NCI-H2029 (cell line): ENCODE measurements at regions not wholly inside any gene's neighbourhood (a gene's known extent, or its start where the extent isn't known, plus 50 kb on each side); places are given as distances from the start of the nearest gene placed in this dataset.

Experiments
- DNase-seq: peaks from one replicate; lab custom pipeline; 2025; lab: John Stamatoyannopoulos, UW

DNA sequence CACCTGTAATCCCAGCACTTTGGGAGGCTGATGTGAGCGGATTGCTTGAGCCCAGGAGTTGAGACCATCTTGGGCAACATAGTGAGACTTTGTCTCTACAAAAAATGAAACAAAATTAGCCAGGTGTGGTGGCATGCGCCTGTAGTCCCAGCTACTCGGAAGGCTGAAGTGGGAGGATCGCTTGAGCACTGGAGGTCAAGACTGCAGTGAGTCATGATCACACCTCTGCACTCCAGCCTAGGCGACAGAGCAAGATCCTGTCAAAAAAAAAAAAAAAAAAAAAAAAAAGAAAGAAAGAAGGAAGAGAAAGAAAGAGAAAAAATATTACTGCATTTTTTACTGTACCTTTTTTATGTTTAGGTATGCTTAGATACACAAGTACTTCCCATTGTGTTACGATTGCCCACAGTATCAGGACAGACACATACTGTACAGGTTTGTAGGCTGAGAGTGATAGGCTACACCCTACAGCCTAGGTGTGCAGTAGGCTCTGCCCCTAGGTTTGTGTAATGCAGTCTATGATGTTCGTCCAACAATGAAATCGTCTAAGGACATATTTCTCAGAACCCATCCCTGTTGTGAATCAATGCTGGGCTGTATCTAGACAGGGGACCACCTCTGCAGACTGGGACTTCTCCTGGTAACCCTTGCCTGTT lies 160.4 kb upstream of the PWP1 start:
- no peak for DNase-seq

DNA sequence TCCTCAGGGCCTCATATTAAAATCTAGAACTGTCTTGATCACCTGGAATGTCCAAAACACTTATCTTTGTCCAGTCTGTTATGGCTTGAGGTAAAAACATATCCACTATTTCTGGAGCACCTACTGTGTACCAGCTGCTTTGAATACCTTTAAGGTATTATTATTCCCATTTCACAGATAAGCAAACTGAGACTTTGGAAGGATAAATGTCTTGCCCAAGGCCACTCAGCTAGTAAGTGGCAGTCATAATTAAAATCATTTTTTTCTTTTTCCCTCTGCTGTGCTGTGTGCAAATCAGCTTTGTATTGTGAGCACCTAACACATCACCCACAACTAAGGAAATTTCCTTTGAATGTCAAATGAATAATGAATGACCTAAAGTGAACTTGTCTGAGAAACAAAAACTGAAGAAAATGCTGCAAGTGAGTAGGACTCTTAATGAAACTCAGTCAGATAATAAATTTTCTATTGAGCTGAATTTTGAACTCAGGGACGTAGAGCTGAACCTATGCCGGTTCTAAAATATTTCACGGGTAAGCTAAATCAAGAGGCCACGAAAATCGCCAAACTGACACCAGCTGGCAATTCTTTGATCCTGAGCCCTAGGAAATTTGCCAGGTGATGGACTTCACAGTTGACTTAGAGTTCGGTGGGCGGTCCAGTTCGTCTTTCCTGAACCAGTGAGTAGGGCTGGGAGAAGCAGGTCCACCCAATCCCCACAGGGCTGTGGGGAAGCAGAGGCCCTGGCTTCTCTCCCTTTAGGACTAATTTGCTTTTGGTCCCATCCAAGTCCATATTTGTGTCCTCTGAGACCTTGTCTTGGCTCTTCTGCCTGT lies 159.7 kb upstream of the PWP1 start:
- DNase-seq, result no peak

DNA sequence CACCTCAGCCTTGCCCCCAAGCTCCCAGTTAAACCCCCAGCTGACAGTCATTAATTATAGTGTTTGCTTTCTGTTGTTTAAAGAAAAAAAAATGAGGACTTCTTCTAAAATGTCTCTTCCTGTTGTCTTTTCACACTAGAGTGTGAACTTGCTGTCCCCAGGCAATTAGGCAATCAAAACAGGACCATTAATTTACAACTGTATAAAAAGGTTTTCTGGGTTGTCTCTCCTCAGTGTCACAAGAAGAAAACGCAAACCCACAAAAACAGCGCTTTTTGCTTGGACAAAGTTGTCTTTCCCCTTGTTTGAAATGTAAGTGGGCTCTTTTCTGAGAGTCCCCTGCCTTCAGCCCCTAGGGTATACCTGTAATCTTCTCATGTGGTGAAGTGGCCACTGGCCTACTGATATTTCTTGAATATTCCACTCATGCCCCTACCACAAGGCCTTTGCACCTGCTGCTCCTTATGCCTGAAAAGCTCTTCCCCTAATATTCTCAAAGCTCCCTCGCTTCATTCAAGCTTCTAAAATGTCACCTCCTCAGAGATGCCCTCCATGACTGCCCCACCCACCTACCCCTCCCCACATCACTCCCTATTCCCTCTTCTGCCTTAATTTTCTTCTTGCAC lies 158.9 kb upstream of the PWP1 start:
- DNase-seq, result no peak

- no peak for DNase-seq
Measured at GRCh38 chr12:107528731-107529365, 156.8 kb upstream of the PWP1 start.

DNA sequence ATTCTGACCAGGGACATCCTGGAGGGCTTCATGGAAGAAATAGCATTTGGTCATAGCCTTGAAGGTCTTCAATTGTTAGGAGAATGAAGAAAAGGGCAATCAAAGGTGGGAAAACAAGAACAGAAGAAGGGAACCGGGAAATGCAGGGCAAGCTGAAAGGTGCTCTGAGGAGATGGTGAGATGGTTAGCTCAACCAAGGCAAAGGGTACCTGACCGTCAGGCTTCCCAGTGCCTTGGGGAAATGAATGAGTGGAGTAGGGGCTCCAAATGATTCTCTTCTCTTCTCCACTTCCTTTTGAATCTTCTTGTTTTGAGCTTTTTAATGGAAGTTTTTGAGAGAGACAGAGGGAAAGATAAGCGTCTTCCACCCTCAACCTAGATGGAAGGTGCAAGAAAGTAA lies 155.6 kb upstream of the PWP1 start:
- no peak for DNase-seq

DNA sequence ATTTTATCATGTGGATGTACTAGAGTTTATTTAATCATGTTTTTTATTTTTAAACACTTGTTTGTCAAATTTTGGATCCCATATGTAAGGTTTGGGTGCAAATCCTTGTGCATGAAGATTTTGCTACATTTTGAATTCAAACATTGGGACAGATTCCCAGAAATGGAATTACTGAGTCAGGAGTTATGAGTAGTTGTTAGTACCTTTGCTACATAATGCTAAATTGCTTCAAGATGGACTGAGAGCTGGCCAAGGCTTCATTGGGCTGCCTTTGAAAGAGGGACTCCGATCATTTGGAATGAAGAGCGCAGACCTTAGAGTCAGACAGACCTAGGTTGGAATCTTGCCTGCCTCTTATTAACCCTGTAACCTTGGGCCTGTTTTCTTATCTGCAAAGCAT lies 154.9 kb upstream of the PWP1 start:
- no peak for DNase-seq

- no peak for DNase-seq
Measured at GRCh38 chr12:107533218-107533617, 152.4 kb upstream of the PWP1 start.

GRCh38 chr12:107536613-107537012 lies 149.0 kb upstream of the PWP1 start:
- DNase-seq, result peak; percentile 71

- no peak for DNase-seq
Measured at GRCh38 chr12:107537464-107538119, 148.0 kb upstream of the PWP1 start.

DNA sequence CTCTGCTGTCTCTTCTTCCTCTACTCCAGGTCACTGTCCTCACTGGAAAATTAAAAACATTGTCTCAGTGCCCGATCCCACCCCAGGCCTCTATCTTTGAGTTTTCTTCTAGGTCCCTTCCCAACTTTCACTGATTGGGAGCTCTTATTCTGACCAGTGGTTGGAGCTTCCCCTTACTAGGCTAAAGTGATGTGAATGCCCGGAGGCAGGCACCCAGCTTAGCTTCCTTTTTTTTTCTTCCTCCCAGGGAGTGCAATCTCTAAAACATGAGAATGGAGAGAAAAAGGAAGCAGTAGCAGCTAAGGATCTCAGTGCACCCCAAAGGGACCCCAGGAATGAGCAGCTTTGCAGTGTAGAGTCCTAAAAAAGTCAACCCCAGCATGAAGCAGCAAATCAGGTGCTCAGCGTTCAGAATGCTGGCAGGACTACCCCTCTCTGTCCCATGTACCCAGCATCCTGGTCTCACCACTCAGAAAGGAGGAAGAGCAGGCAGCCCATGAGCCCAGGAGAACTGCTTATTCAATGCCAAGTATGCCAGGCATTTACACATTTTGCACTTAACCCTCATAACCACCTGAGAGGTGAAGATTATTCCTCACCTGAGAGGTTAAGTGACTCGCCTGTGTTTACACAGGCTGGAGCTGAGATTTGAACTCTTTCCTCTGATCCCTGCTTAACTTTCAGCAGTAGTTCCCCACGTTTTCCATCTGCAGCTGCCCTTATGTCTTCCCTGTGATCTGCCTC lies 146.2 kb upstream of the PWP1 start:
- DNase-seq, result no peak

GRCh38 chr12:107541001-107541705 lies 144.4 kb upstream of the PWP1 start:
- no peak for DNase-seq

DNA sequence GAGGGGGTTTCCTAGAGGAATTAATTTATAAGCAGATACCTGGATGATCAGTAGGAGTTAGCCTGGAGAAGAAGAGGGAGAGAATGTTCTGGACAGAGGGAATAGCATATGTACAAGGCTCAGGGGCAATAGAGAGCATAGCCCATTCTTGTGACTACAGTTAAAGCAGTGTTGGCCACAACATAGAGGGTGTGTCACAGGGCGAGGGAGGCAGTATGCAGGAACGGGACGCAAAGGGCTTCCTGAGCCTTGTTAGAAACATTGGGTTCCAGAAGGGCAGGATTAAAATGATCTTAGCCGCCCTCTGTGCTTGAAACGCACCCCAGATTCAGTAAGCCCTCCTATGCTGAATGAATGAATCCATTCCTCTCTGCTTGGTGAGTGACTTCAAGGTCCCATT lies 142.2 kb upstream of the PWP1 start:
- no peak for DNase-seq

- no peak for DNase-seq
Measured at GRCh38 chr12:107543841-107544240, 141.8 kb upstream of the PWP1 start.

DNA sequence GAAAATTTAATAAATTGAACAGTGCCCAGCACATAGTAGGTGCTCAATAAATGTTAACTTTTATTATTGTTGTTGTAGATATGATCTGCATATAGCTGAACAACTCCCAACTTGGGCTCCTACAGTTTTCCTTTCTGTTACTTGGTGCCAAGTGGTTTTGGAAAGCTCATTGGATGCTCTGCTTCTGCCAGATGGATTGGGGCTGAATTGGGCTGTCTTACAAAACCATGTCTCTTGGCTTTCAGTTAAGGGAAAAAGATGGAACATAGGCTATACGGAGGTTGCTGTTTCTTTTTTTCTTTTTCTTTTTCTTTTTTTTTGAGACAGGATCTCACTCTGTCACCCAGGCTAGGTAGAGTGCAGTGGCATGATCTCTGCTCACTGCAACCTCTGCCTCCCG lies 140.7 kb upstream of the PWP1 start:
- no peak for DNase-seq

DNA sequence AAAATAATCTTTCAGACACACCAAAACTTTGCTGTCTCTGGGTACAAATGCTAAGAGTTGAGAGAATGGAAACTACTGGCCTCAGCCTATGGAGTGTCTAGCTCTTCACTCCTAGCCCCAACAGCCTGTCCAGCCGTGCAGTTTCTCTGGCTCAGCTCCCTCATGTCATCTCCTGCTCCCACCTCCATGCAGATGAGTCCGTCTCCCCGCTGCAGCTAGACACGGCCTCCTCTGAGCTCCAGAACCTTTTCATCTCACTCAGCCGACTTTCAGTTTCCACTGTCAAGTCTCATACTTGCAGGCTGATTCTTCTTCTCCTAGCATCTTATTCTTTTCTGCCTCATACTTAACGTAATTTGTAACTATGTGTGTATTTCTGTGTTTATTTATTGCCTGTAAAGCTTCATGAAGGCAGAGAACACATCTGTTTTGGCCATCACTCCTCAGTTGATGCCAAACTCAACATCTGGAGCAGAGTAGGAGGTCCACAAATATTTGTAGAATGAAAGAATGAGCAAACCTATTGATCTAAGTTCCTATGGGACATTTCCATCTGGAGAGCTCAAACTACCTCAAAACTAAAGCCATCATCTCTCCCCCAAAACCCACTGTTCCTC lies 139.8 kb upstream of the PWP1 start:
- DNase-seq, result no peak

- no peak for DNase-seq
Measured at GRCh38 chr12:107547389-107547788, 138.2 kb upstream of the PWP1 start.

DNA sequence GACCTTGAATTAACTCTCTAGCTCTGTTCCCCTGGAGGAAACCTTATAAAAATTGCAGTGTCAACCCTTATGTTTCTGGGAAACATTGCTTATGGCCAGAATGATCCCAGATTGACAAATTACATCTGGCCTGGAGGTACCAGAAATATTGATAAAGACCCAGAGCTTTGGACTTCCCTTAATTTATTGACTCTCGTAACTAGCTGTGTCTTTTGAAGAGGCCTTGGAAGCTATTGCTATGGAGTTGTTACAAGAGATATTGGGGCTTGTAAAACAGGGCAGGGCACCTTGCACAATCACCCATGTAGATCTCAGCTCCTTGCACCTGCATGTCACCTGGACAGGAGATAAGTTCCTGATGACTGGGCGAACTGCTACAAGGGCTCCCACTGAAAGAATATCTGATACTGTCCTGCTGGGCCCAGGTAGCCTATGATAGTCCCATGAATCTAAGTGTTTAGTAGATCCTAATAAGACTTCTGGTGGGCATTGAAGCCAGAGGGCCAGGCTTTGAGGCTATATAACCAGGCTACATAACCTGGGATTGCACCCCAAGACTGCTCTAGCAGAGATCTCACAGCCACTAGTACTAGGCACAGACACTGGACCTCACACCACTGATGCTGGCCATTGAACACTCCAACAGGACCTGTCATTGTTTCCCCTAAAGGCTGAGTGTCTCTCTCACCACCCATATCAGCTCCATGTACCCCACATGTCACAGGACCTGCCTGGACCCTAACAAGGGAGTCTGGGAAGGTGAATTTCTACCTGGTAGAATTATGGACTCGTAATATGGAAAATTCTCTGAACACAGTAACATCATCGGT lies 135.7 kb upstream of the PWP1 start:
- no peak for DNase-seq

DNA sequence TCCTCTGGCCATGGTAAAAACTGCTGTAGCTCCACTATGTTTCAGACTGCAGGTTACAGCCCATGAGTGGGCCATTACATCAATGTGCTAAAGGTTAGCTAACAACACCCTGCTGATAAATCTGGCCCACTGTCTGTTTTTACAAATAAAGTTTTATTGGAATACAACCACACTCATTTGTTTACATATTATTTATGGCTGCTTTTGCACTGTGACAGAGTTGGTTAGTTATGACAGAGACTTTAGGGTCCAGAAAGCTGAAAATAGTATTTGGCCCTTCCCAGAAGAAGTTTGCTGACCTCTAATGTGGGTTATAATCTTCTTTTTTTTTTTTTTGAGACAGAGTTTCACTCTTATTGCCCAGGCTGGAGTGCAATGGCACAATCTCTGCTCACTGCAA lies 134.2 kb upstream of the PWP1 start:
- DNase-seq, result no peak

- no peak for DNase-seq
Measured at GRCh38 chr12:107552263-107552662, 133.3 kb upstream of the PWP1 start.
